ENCODE measurements at regions not wholly inside any gene's neighbourhood (a gene's known extent, or its start where the extent isn't known, plus 50 kb on each side); places are given as distances from the start of the nearest gene placed in this dataset.

DNA sequence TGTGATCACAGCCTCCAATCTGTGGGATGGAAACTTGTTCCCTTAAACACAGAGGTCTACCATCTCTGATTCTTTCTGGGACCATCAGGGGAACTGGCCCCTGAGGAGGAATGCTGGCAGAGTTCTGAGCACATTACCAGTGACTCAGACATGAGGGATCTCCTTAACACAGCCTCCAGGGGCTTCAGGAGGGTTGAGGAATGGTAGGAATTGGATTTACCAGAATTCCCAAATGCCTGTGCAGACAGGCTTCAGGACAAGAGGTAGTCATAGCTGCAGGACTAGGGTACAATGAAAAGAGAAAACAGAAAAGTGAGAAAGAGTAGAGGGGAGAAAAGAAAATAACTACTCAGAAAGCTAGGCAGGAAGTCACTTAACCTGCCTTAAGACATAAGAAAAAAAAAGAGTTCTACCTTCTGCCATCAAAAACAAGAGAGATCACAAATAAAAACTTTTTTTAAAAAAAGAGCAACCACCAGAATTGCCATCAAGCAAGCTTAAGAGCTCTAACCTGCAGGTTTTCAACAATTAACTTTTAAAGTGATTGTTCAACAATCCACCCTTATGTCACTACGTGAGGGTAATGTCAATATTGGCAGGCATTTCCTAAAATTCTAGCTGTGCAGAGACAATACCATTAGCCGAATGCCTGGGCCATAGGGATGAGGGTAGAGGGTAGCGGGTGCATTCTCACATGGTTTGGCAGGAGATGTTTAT lies 524.4 kb downstream of the BCL11A start:
- Histone ChIP-seq H3K79me2 (ENCODE audit: insufficient read depth, low read length) (no peaks in the 10 kb centered on the region), H3K4me3 (ENCODE audit: low read depth, low read length, poor library complexity, severe bottlenecking) (no peak overlapping the region), H3K36me3 (ENCODE audit: insufficient read depth, low read length) (no peaks in the 10 kb centered on the region), H3K27ac (ENCODE audit: low read depth, low read length, poor library complexity, severe bottlenecking) (no peak overlapping the region), H3K27me3 (ENCODE audit: insufficient read depth, low read length) (no peaks in the 10 kb centered on the region), H3K9me2 (ENCODE audit: low read depth, low read length) (no peaks in the 10 kb centered on the region), H3K9ac (ENCODE audit: low read length) (no peak overlapping the region), H3K4me1 (ENCODE audit: insufficient read depth, low read length, severe bottlenecking) (no peaks in the 10 kb centered on the region), H2AFZ (ENCODE audit: low read length) (no peak overlapping the region), H3K4me2 (ENCODE audit: low read length) (no peak overlapping the region), H3K9me3 (ENCODE audit: low read length) (no peaks in the 10 kb centered on the region), H4K20me1 (ENCODE audit: insufficient read depth, low read length) (no peaks in the 10 kb centered on the region), H3F3A (ENCODE audit: insufficient read depth, low read length) (no peaks in the 10 kb centered on the region)
- TF ChIP-seq, protein P1, sequence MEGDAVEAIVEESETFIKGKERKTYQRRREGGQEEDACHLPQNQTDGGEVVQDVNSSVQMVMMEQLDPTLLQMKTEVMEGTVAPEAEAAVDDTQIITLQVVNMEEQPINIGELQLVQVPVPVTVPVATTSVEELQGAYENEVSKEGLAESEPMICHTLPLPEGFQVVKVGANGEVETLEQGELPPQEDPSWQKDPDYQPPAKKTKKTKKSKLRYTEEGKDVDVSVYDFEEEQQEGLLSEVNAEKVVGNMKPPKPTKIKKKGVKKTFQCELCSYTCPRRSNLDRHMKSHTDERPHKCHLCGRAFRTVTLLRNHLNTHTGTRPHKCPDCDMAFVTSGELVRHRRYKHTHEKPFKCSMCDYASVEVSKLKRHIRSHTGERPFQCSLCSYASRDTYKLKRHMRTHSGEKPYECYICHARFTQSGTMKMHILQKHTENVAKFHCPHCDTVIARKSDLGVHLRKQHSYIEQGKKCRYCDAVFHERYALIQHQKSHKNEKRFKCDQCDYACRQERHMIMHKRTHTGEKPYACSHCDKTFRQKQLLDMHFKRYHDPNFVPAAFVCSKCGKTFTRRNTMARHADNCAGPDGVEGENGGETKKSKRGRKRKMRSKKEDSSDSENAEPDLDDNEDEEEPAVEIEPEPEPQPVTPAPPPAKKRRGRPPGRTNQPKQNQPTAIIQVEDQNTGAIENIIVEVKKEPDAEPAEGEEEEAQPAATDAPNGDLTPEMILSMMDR (IDR thresholded peaks at IDR 0.05; ENCODE audit: low read length): no peak
- TF ChIP-seq EZH2 (IDR thresholded peaks at IDR 0.05; ENCODE audit: borderline replicate concordance, low read length): no peak

DNA sequence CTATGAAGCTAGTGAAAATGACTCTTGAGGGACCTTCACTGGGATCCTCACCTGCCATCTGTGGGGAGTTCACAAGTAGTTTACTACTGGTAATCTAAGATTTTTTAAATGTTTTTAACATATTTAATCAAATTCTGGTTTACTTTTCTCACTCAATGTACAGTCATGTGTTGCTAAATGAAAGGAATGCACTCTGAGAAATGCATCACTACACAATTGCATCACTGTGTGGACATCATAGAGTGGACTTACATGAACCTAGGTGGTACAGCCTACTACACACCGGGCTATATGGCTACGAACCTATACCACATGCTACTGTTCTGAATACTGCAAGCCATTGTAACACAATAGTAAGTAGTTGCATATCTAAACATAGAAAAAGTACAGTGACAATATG lies 528.0 kb downstream of the BCL11A start:
- Histone ChIP-seq H3F3A (ENCODE audit: insufficient read depth, low read length) (no peaks in the 10 kb centered on the region), H3K9ac (ENCODE audit: low read length) (no peak overlapping the region), H3K4me2 (ENCODE audit: low read length) (no peak overlapping the region), H3K9me2 (ENCODE audit: low read depth, low read length) (no peaks in the 10 kb centered on the region), H4K20me1 (ENCODE audit: insufficient read depth, low read length) (no peaks in the 10 kb centered on the region), H3K9me3 (ENCODE audit: low read length) (no peaks in the 10 kb centered on the region), H3K27ac (ENCODE audit: low read depth, low read length, poor library complexity, severe bottlenecking) (no peak overlapping the region), H3K27me3 (ENCODE audit: insufficient read depth, low read length) (no peaks in the 10 kb centered on the region), H2AFZ (ENCODE audit: low read length) (no peak overlapping the region), H3K4me1 (ENCODE audit: insufficient read depth, low read length, severe bottlenecking) (no peaks in the 10 kb centered on the region), H3K4me3 (ENCODE audit: low read depth, low read length, poor library complexity, severe bottlenecking) (no peak overlapping the region), H3K79me2 (ENCODE audit: insufficient read depth, low read length) (no peaks in the 10 kb centered on the region), H3K36me3 (ENCODE audit: insufficient read depth, low read length) (no peaks in the 10 kb centered on the region)
- TF ChIP-seq, protein P1 (IDR thresholded peaks at IDR 0.05; ENCODE audit: low read length): no peak
- no peak for TF ChIP-seq EZH2 (IDR thresholded peaks at IDR 0.05; ENCODE audit: borderline replicate concordance, low read length)

DNA sequence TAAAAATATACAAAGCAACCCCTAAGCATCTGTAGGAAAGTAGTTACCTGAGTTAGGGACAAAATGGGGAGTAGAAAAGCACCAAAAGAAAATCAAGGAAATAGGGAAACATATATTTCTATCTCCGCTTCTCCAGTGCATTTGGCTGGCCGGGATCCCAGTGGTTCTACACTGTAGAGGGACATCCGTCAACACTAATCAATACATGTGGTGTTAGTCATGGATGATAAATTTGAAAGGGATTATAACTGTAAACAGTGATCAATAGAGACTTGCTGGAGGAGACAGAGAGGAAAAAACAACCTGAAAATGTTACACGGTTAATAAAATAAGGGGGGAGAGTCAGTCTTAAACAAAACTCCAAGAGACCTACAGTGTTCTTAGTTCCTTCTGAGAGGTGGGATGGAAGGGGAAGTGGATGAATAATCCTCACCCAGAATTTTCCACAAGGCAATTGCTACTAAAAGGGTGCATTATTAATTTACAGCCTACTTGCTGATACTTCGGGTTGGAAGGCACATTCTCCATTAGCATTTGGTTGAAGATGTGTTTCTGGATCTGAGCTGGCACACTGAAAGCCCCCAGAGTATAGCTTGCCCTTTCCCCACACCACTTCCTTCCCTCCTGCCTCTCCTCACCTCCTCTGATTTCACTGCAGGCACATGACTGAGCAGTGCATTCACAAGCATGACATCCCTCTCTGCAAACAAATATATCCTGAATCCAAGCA lies 530.0 kb downstream of the BCL11A start:
- no peak for TF ChIP-seq EZH2 (IDR thresholded peaks at IDR 0.05; ENCODE audit: borderline replicate concordance, low read length)
- TF ChIP-seq, protein P1 (IDR thresholded peaks at IDR 0.05; ENCODE audit: low read length): no peak
- Histone ChIP-seq H4K20me1 (ENCODE audit: insufficient read depth, low read length) (no peaks in the 10 kb centered on the region), H3K79me2 (ENCODE audit: insufficient read depth, low read length) (no peaks in the 10 kb centered on the region), H3K9me2 (ENCODE audit: low read depth, low read length) (no peaks in the 10 kb centered on the region), H3F3A (ENCODE audit: insufficient read depth, low read length) (no peaks in the 10 kb centered on the region), H3K27ac (ENCODE audit: low read depth, low read length, poor library complexity, severe bottlenecking) (no peak overlapping the region), H3K9ac (ENCODE audit: low read length) (no peak overlapping the region), H3K4me1 (ENCODE audit: insufficient read depth, low read length, severe bottlenecking) (no peaks in the 10 kb centered on the region), H3K27me3 (ENCODE audit: insufficient read depth, low read length) (no peaks in the 10 kb centered on the region), H3K4me3 (ENCODE audit: low read depth, low read length, poor library complexity, severe bottlenecking) (no peak overlapping the region), H3K9me3 (ENCODE audit: low read length) (no peaks in the 10 kb centered on the region), H3K4me2 (ENCODE audit: low read length) (no peak overlapping the region), H2AFZ (ENCODE audit: low read length) (no peak overlapping the region), H3K36me3 (ENCODE audit: insufficient read depth, low read length) (no peaks in the 10 kb centered on the region)

Measured in OCI-LY1 (cell line).